Mucosa of descending colon (tissue), 3 donors: ENCODE measurements at regions not wholly inside any gene's neighbourhood (a gene's known extent, or its start where the extent isn't known, plus 50 kb on each side); places are given as distances from the start of the nearest gene placed in this dataset.

Experiments used
- ATAC-seq: fragments of 200-7000 bp; cut with Tn5 transposase; one replicate; pipeline ENCODE4 v1.9.1; 2020; ENCODE audit warnings: mild to moderate bottlenecking, moderate library complexity
- DNase-seq, 3 donors: peaks; one replicate each; pipeline ENCODE4 v3.0.0-alpha.2; 2020
- H3K36me3 ChIP-seq: fragments of 200-600 bp; one replicate; pipeline ENCODE4 v1.8.0; 2021; ENCODE audit warnings: low read depth, mild to moderate bottlenecking
- H3K4me1 ChIP-seq: fragments of 200-600 bp; one replicate; pipeline ENCODE4 v1.8.0; 2021; ENCODE audit warnings: low read depth, mild to moderate bottlenecking
- H3K4me3 ChIP-seq: fragments of 200-600 bp; one replicate; pipeline ENCODE4 v1.8.0; 2021; ENCODE audit warnings: mild to moderate bottlenecking
- H3K9me3 ChIP-seq: fragments of 200-600 bp; one replicate; pipeline ENCODE4 v1.8.0; 2021; ENCODE audit warnings: mild to moderate bottlenecking
- intact Hi-C, 2 donors: fragments of 100-400 bp; cut with DNase I in 1 of 2; cut with micrococcal nuclease in 1 of 2; formaldehyde crosslinking; loops; one replicate each; pipeline versions ENCODE4 v1.11.0 to v1.11.1; 2022; cut with DNase I, micrococcal nuclease
- TF ChIP-seq, protein P1 (sequence below): fragments of 200-600 bp; IDR thresholded peaks from one replicate; pipeline ENCODE4 v1.8.0; 2022; ENCODE audit warnings: antibody characterized with exemption, mild to moderate bottlenecking
- donor health status: DM: no; HTN: no; CAD: no; lungs with moderate emphysema.
- donor health status: DM: no; HTN: no; CAD: no.
- donor health status: DM: no; HTN: yes; CAD: no.

DNA sequence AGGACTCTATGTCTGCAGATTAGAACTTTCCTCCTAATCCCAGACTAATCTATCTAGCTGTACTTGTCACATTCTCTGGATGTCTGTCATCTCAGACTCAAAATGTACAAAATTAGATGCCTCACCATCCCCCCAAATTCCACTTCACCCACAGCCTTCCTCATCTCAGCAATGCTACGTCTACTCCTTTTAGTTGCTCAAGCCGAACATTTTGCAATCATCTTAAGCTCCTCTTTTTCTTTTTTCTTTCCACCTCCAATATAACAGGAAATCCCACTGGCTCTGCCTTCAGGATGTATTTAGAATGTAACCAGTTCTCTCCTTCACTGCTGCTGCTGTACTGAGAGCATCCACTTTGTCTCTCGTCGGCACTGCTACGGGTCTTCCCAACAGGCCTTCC lies 1091.8 kb downstream of the TBC1D22A start:
- TF ChIP-seq, protein P1, sequence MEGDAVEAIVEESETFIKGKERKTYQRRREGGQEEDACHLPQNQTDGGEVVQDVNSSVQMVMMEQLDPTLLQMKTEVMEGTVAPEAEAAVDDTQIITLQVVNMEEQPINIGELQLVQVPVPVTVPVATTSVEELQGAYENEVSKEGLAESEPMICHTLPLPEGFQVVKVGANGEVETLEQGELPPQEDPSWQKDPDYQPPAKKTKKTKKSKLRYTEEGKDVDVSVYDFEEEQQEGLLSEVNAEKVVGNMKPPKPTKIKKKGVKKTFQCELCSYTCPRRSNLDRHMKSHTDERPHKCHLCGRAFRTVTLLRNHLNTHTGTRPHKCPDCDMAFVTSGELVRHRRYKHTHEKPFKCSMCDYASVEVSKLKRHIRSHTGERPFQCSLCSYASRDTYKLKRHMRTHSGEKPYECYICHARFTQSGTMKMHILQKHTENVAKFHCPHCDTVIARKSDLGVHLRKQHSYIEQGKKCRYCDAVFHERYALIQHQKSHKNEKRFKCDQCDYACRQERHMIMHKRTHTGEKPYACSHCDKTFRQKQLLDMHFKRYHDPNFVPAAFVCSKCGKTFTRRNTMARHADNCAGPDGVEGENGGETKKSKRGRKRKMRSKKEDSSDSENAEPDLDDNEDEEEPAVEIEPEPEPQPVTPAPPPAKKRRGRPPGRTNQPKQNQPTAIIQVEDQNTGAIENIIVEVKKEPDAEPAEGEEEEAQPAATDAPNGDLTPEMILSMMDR, result no peak
- DNase-seq (no peak), ATAC-seq (no peak)
- no peaks in the 10 kb centered on the region for H3K4me1 ChIP-seq
- intact Hi-C loops, result no loop called here
- no peaks in the 10 kb centered on the region for H3K9me3 ChIP-seq
- no peak overlapping the region for H3K4me3 ChIP-seq
- no peaks in the 10 kb centered on the region for H3K36me3 ChIP-seq

DNA sequence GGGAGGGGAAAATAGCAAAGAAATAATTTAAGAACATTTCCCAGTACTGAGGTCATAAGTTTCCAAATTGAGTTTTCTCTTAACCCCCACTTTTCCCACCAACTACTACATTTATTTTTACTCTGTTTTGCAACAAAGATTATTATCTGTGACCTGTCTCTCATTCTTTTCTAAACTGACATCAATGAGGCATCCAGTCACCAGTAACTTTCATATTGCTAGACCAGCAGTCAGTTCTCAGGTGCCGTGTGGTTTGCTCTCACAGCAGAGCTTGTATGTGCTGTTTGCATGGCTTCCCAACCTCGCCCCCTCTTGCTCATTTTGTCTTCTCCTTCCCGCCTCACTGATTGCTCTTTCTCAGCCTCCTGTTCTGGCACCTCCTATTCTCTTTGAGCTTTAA lies 1091.3 kb downstream of the TBC1D22A start:
- no peak for DNase-seq
- Histone ChIP-seq H3K4me1 (no peaks in the 10 kb centered on the region), H3K9me3 (no peaks in the 10 kb centered on the region), H3K4me3 (no peak overlapping the region), H3K36me3 (no peaks in the 10 kb centered on the region)
- intact Hi-C loops, result no loop called here
- ATAC-seq, result no peak
- TF ChIP-seq, protein P1, result no peak

DNA sequence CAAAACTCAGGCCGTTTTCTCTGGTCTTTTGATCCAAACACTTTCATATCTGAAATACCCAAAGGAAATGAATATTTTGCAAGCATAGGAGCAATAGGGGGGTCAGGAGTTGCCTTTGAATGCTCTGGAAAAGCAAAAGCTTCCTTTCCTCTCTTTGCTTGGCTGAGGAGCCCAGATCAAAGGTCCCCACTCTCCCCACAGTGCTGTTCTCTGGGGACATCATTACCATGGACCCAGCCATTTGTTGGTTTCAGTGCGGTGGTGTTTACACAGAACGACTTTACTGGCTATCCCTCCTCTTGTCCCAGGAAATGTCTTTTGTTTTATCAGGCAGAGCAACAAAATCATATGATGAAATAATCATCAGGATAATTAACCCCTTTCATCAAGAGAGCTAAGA lies 1089.1 kb downstream of the TBC1D22A start:
- intact Hi-C loops, result no loop called here
- no peaks in the 10 kb centered on the region for H3K4me1 ChIP-seq
- DNase-seq, result no peak
- TF ChIP-seq, protein P1, result no peak
- no peaks in the 10 kb centered on the region for H3K9me3 ChIP-seq
- H3K4me3 ChIP-seq, result no peak overlapping the region
- H3K36me3 ChIP-seq, result no peaks in the 10 kb centered on the region
- ATAC-seq, result no peak

DNA sequence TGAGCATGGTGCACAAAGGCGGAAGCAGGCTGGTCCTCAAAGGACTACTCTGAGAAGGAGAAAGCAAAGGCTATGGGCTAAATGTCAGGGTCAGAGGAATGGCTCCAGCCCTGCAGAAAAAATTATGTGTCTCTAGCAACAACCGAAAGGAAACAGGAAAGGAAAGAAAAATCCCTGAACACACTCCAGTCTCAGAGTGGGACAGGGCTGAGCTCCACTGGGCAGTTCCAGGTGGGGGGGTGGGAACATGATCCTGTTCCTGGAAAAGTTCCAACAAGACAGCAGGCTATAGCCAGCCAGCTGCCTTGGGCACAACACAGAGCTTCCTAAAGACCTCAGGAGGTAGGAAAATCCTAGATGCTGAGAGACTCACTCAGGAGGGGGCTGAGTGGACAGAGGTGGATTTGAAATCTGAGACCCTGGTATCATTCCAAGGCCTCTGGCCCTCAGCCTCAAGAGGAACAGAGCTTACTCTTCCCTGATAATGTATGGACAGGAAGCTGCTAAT lies 1088.2 kb downstream of the TBC1D22A start:
- no peak for DNase-seq
- H3K36me3 ChIP-seq, result no peaks in the 10 kb centered on the region
- intact Hi-C loops, result no loop called here

DNA sequence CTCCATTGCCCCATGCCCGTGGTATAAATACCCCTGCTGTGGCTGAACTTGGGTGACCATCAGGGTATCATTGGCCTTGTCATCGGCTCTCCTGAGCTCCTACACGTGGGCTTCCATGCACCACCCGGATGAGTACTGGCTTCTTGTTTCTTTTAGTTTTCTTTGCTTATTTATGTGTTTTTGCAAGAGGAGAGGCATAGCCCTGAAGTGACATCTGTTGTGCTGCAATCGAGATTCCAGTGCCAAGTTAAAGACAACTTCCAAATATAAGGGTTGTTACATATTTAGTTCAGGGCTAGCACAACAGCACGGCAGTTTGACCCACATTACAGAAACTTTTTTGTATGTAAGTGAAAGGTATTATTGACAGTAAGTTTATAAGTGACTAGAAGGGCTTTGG lies 1087.1 kb downstream of the TBC1D22A start:
- Histone ChIP-seq H3K4me3 (no peak overlapping the region), H3K36me3 (no peaks in the 10 kb centered on the region), H3K4me1 (no peaks in the 10 kb centered on the region), H3K9me3 (no peaks in the 10 kb centered on the region)
- TF ChIP-seq, protein P1, result no peak
- intact Hi-C loops, result no loop called here
- no peak for DNase-seq
- ATAC-seq, result no peak

More for the DNA sequence above, 1088.2 kb downstream of the TBC1D22A start:
- H3K4me1 ChIP-seq, result no peaks in the 10 kb centered on the region
- no peaks in the 10 kb centered on the region for H3K9me3 ChIP-seq
- TF ChIP-seq, protein P1, result no peak
- ATAC-seq, result no peak
- H3K4me3 ChIP-seq, result no peak overlapping the region
